Suprapubic skin (tissue), 4 donors: ENCODE measurements at regions not wholly inside any gene's neighbourhood (a gene's known extent, or its start where the extent isn't known, plus 50 kb on each side); places are given as distances from the start of the nearest gene placed in this dataset.

ENCODE experiments used
- CTCF ChIP-seq, 2 donors: fragments of 200-600 bp in 1 of 2; fragments of 450-650 bp in 1 of 2; sonication (generic) in 1 of 2; IDR thresholded peaks; one replicate each; pipeline ENCODE4 v1.5.1; 2016 to 2019; ENCODE audit warnings: antibody characterized with exemption in 2 of 2, mild to moderate bottlenecking in 1 of 2, moderate library complexity in 1 of 2
- POLR2A ChIP-seq, 2 donors: fragments of 450-650 bp; IDR thresholded peaks; one replicate each; pipeline ENCODE4 v1.6.1; 2017; ENCODE audit warnings: antibody characterized with exemption in 2 of 2, mild to moderate bottlenecking in 2 of 2, moderate library complexity in 2 of 2
- POLR2AphosphoS5 ChIP-seq, 3 donors: sonication (generic); formaldehyde crosslinking; IDR thresholded peaks; one replicate each; pipeline ENCODE4 v1.6.1; 2017; ENCODE audit warnings: antibody characterized with exemption in 3 of 3

DNA sequence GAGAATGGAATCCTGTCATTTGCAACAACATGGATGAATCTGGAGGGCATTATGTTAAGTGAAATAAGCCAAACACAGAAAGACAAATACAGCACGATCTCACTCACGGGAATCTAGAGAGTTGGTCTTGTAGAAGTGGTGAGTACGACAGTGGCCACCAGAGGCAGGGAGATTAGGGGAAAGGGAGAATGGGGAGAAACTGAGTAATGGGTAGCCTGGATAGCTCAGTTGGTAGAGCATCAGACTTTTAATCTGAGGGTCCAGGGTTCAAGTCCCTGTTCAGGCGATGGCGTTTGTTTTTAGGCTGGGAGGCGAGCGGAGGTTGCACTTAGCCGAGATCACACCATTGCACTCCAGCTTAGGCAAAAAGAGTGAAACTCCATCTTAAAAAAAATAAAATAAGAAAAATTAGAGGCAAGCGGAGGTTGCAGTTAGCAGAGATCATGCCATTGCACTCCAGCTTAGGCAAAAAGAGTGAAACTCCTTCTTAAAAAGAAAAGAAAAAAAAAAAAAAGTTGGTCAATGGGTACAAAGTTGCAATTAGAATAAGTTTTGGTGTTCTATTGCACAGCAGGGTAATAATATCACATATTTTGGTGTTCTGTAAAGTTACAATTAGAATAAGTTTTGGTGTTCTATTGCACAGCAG is 95.7 kb upstream of the UBASH3B start:
- TF ChIP-seq POLR2A (IDR thresholded peaks at IDR 0.05), result no peak
- no peak for TF ChIP-seq POLR2AphosphoS5 (IDR thresholded peaks at IDR 0.05)
- no peak for TF ChIP-seq CTCF (IDR thresholded peaks at IDR 0.05)
